GM12874 (cell line): ENCODE measurements at regions not wholly inside any gene's neighbourhood (a gene's known extent, or its start where the extent isn't known, plus 50 kb on each side); places are given as distances from the start of the nearest gene placed in this dataset.

Experiments
- CTCF ChIP-seq: IDR thresholded peaks from 2 replicates; pipeline ENCODE4 v1.5.1; 2011; ENCODE audit warnings: low read depth, mild to moderate bottlenecking, control low read depth, low read length, moderate library complexity; ENCODE audit not compliant: insufficient read depth

GRCh38 chr11:12623869-12624268 is 50.4 kb upstream of the TEAD1 start:
- TF ChIP-seq CTCF: no peak
